SK-N-SH (cell line): ENCODE measurements at regions not wholly inside any gene's neighbourhood (a gene's known extent, or its start where the extent isn't known, plus 50 kb on each side); places are given as distances from the start of the nearest gene placed in this dataset.

ENCODE experiments used
- CTCF ChIA-PET: fragments of 300-600, 350-600 bp; formaldehyde crosslinking; extraction: SDS; loops from one replicate; lab custom pipeline; 2021; lab: Yijun Ruan, JAX
- POLR2A ChIA-PET: fragments of 350-600 bp; sonication (Branson Sonifier 250); formaldehyde crosslinking; extraction: SDS; loops from one replicate; lab custom pipeline; 2020; ENCODE audit warnings: antibody characterized with exemption, inconsistent platforms; lab: Yijun Ruan, JAX
- DNase-seq: peaks from one replicate; pipeline ENCODE4 v3.0.0; 2012
- H2AFZ ChIP-seq: fragments of 200-600 bp; sonication (generic); 2 replicates; pipeline ENCODE4 v1.8.1; 2016; ENCODE audit warnings: antibody characterized with exemption, mild to moderate bottlenecking, low read depth
- H3F3A ChIP-seq: fragments of 200-600 bp; sonication (generic); replicated peaks from 2 replicates; pipeline ENCODE3; 2016; ENCODE audit warnings: antibody characterized with exemption, mild to moderate bottlenecking; ENCODE audit not compliant: insufficient read depth
- H3K27ac ChIP-seq, 2 experiments: fragments of 200-500 bp in 1 of 2; fragments of 200-600 bp in 1 of 2; sonication (Bioruptor generic) in 1 of 2; sonication (generic), shearing (Covaris generic) in 1 of 2; 2 replicates each; pipeline versions ENCODE4 v1.5.1 to v1.6.1; 2014 to 2016; ENCODE audit warnings: low read depth in 2 of 2, inconsistent platforms in 1 of 2, low read length in 1 of 2, mild to moderate bottlenecking in 1 of 2, mixed read lengths in 1 of 2
- H3K27me3 ChIP-seq: fragments of 200-600 bp; sonication (generic), shearing (Covaris generic); 2 replicates; pipeline ENCODE4 v1.6.1; 2016; ENCODE audit warnings: mixed run types; ENCODE audit not compliant: insufficient read depth
- H3K36me3 ChIP-seq, 2 experiments: fragments of 200-500 bp in 1 of 2; fragments of 200-600 bp in 1 of 2; sonication (Bioruptor generic) in 1 of 2; sonication (generic) in 1 of 2; replicated peaks in 1 of 2; 2 replicates each; pipeline versions ENCODE3 to v1.5.1; 2014 to 2016; ENCODE audit warnings: low read length in 1 of 2, mild to moderate bottlenecking in 1 of 2; ENCODE audit not compliant: insufficient read depth in 2 of 2, control insufficient read depth in 1 of 2
- H3K4me1 ChIP-seq, 2 experiments: fragments of 200-500 bp in 1 of 2; fragments of 200-600 bp in 1 of 2; sonication (Bioruptor generic) in 1 of 2; sonication (generic), shearing (Covaris generic) in 1 of 2; 2 replicates each; pipeline versions ENCODE4 v1.5.1 to v1.6.1; 2014 to 2016; ENCODE audit warnings: low read depth in 1 of 2, low read length in 1 of 2, mixed run types in 1 of 2; ENCODE audit not compliant: insufficient read depth in 2 of 2, control insufficient read depth in 1 of 2
- H3K4me2 ChIP-seq: fragments of 200-600 bp; sonication (generic), shearing (Covaris generic); 2 replicates; pipeline ENCODE4 v1.6.1; 2017; ENCODE audit warnings: mixed run types
- H3K4me3 ChIP-seq, 2 experiments: fragments of 200-500 bp in 1 of 2; fragments of 200-600 bp in 1 of 2; sonication (Bioruptor generic) in 1 of 2; sonication (generic), shearing (Covaris generic) in 1 of 2; 2 replicates each; pipeline versions ENCODE4 v1.5.1 to v1.8.1; 2014 to 2016; ENCODE audit warnings: low read depth in 2 of 2, inconsistent platforms in 1 of 2, low read length in 1 of 2, mild to moderate bottlenecking in 1 of 2, mixed read lengths in 1 of 2, moderate library complexity in 1 of 2
- H3K79me2 ChIP-seq: fragments of 200-600 bp; sonication (generic); 2 replicates; pipeline ENCODE4 v1.8.1; 2017; ENCODE audit warnings: mild to moderate bottlenecking; ENCODE audit not compliant: insufficient read depth
- H3K9ac ChIP-seq: fragments of 200-600 bp; sonication (generic); 2 replicates; pipeline ENCODE4 v1.6.1; 2017; ENCODE audit warnings: mixed run types
- H3K9me2 ChIP-seq: fragments of 200-600 bp; sonication (generic); 2 replicates; pipeline ENCODE4 v1.6.1; 2017; ENCODE audit warnings: mixed run types
- H3K9me3 ChIP-seq: fragments of 200-600 bp; sonication (generic); 2 replicates; pipeline ENCODE4 v1.6.1; 2017; ENCODE audit warnings: mixed run types, mild to moderate bottlenecking, moderate library complexity
- H4K20me1 ChIP-seq: fragments of 200-600 bp; sonication (generic); 2 replicates; pipeline ENCODE4 v1.6.1; 2017; ENCODE audit warnings: mild to moderate bottlenecking, mixed run types; ENCODE audit not compliant: insufficient read depth
- FOSL2 ChIP-seq: IDR thresholded peaks from 2 replicates; pipeline ENCODE4 v1.4.0; 2012; ENCODE audit warnings: low read depth, mild to moderate bottlenecking, moderate library complexity, borderline replicate concordance
- FOXJ3 ChIP-seq: sonication (generic); formaldehyde crosslinking; IDR thresholded peaks from 2 replicates; pipeline ENCODE4 v1.5.1; 2020; ENCODE audit warnings: mild to moderate bottlenecking, missing genetic modification reagents
- FOXM1 ChIP-seq: IDR thresholded peaks from 2 replicates; pipeline ENCODE4 v1.4.0; 2012; ENCODE audit warnings: low read depth, mild to moderate bottlenecking
- MEF2A ChIP-seq: IDR thresholded peaks from 2 replicates; pipeline ENCODE4 v1.4.0; 2012; ENCODE audit warnings: low read depth, borderline replicate concordance
- NFIC ChIP-seq: IDR thresholded peaks from 2 replicates; pipeline ENCODE4 v1.4.0; 2012; ENCODE audit warnings: borderline replicate concordance
- POLR2AphosphoS5 ChIP-seq: IDR thresholded peaks from 2 replicates; pipeline ENCODE4 v1.6.1; 2012; ENCODE audit warnings: low read depth, low read length
- RAD21 ChIP-seq: IDR thresholded peaks from 2 replicates; pipeline ENCODE4 v1.6.1; 2012; ENCODE audit warnings: mild to moderate bottlenecking, low read length
- REST ChIP-seq: IDR thresholded peaks from 2 replicates; pipeline ENCODE4 v1.6.1; 2012; ENCODE audit warnings: mild to moderate bottlenecking, low read depth, low read length, moderate library complexity
- RFX5 ChIP-seq: IDR thresholded peaks from 2 replicates; pipeline ENCODE4 v1.6.1; 2012; ENCODE audit warnings: mild to moderate bottlenecking, improper control_type of control experiment, low read length
- RXRA ChIP-seq: IDR thresholded peaks from 2 replicates; pipeline ENCODE4 v1.4.0; 2012; ENCODE audit warnings: low read depth, mild to moderate bottlenecking, borderline replicate concordance
- SMC3 ChIP-seq: IDR thresholded peaks from 2 replicates; pipeline ENCODE4 v1.6.1; 2012; ENCODE audit warnings: low read depth, low read length, improper control_type of control experiment
- TAF1 ChIP-seq: IDR thresholded peaks from 2 replicates; pipeline ENCODE4 v1.6.1; 2012; ENCODE audit warnings: low read depth, mild to moderate bottlenecking, low read length, moderate library complexity, borderline replicate concordance
- ZBTB33 ChIP-seq: IDR thresholded peaks from 2 replicates; pipeline ENCODE4 v1.4.0; 2012; ENCODE audit warnings: low read depth, borderline replicate concordance
- WGBS: methylation state at CpG from one replicate; pipeline ENCODE4 v1.1.6; 2017; ENCODE audit warnings: low lambda C conversion rate; 5-methylcytosine and 5-hydroxymethylcytosine counted together
- TF ChIP-seq, protein P1 (sequence below): fragments of 200-600 bp; sonication (generic); IDR thresholded peaks from 2 replicates; pipeline ENCODE4 v1.6.1; 2017; ENCODE audit warnings: antibody characterized with exemption, mild to moderate bottlenecking, moderate library complexity

DNA sequence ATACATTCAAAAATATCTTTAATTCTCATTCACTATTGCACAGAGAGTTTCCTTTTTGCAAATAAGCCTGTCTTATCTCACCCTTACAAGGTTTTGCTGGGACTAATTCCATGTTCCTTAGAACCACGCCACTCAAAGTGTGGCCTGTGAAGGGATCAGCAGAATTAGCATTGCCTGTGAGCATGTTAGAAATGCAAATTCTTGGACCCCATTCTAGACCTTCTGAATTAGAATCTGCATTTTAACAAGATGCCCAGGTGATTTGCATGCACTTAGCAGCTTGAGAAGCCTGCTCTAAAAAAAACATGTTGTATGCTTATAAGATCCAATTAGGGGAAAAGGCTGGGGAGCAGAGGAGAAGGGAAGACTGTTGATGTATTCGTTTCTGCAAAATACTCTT is 460.0 kb downstream of the NTRK2 start (continued):
- TF ChIP-seq TAF1 (no peak), ZBTB33 (no peak), NFIC (no peak), POLR2AphosphoS5 (no peak), SMC3 (no peak), FOSL2 (no peak), RAD21 (no peak), MEF2A (no peak), FOXM1 (no peak)

DNA sequence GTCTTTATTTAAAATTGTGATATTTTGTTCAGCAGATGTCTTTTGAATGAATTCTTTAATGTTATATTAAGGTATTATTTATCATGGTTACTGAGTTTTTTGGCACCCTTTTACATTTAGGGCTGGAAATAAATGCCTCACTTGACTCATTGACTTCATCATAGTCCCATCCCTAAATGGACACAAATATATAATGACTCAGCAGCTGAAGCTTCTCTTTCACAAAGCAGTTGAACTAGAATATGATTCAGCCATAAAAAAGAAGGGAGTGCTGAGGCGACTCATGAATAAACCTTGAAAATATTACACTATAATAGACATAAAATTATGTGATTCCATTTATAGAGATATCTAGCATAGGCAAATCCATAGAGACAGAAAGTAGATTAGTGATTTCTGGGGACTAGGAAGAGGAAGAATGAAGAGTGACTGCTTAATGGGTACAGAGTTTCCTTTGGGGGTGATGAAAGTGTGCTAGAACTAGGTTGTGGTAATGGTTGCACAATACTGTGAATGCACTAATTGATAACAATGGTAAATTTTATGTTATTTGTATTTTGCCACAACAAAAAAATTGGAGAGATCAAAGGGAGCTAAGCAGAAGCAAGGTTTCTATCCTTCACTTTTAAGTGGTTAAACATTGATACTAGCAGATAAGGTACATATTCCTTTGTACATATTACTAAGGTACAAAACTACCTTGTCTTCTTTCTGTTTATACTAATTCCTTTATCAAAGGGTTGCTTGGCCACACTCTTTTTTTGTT is 449.6 kb downstream of the NTRK2 start:
- WGBS, result 41% methylated on average over 1 of the region's 1 CpG

More for the DNA sequence above, 449.6 kb downstream of the NTRK2 start:
- H3K4me3 ChIP-seq, result no peak overlapping the region
- H3K36me3 ChIP-seq, result no peaks in the 10 kb centered on the region
- H3K27ac ChIP-seq, result no peak overlapping the region
- H3K9me2 ChIP-seq, result no peaks in the 10 kb centered on the region
- H2AFZ ChIP-seq, result no peak overlapping the region
- no peaks in the 10 kb centered on the region for H3K79me2 ChIP-seq
- TF ChIP-seq FOXJ3 (CRISPR knock-in tag) (no peak), FOSL2 (no peak), RXRA (no peak), REST (no peak), RFX5 (no peak), TAF1 (no peak)
- TF ChIP-seq, protein P1, sequence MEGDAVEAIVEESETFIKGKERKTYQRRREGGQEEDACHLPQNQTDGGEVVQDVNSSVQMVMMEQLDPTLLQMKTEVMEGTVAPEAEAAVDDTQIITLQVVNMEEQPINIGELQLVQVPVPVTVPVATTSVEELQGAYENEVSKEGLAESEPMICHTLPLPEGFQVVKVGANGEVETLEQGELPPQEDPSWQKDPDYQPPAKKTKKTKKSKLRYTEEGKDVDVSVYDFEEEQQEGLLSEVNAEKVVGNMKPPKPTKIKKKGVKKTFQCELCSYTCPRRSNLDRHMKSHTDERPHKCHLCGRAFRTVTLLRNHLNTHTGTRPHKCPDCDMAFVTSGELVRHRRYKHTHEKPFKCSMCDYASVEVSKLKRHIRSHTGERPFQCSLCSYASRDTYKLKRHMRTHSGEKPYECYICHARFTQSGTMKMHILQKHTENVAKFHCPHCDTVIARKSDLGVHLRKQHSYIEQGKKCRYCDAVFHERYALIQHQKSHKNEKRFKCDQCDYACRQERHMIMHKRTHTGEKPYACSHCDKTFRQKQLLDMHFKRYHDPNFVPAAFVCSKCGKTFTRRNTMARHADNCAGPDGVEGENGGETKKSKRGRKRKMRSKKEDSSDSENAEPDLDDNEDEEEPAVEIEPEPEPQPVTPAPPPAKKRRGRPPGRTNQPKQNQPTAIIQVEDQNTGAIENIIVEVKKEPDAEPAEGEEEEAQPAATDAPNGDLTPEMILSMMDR, result no peak
- no peaks in the 10 kb centered on the region for H3F3A ChIP-seq
- no peaks in the 10 kb centered on the region for H3K27me3 ChIP-seq
- H3K9ac ChIP-seq, result no peak overlapping the region
- CTCF ChIA-PET, result no interaction called here
- no peaks in the 10 kb centered on the region for H3K4me1 ChIP-seq
- H4K20me1 ChIP-seq, result no peaks in the 10 kb centered on the region
- POLR2A ChIA-PET, result no interaction called here
- DNase-seq, result no peak
- no peaks in the 10 kb centered on the region for H3K9me3 ChIP-seq
- no peak overlapping the region for H3K4me2 ChIP-seq
